A673 (cell line): ENCODE measurements at regions not wholly inside any gene's neighbourhood (a gene's known extent, or its start where the extent isn't known, plus 50 kb on each side); places are given as distances from the start of the nearest gene placed in this dataset.

Experiments
- EZH2 ChIP-seq: fragments of 200-600 bp; sonication (generic); IDR thresholded peaks from 2 replicates; pipeline ENCODE4 v1.6.1; 2017; ENCODE audit warnings: borderline replicate concordance, low read depth, mild to moderate bottlenecking, mixed read lengths, antibody characterized with exemption, low read length; ENCODE audit not compliant: poor library complexity, severe bottlenecking
- TF ChIP-seq, protein P1 (sequence below): fragments of 300-800, 200-600 bp; sonication (generic); conservative IDR thresholded peaks from 2 replicates; pipeline ENCODE4 v1.5.1; 2017; ENCODE audit warnings: low read depth, mild to moderate bottlenecking, antibody characterized with exemption, low read length, moderate library complexity, mixed read lengths

DNA sequence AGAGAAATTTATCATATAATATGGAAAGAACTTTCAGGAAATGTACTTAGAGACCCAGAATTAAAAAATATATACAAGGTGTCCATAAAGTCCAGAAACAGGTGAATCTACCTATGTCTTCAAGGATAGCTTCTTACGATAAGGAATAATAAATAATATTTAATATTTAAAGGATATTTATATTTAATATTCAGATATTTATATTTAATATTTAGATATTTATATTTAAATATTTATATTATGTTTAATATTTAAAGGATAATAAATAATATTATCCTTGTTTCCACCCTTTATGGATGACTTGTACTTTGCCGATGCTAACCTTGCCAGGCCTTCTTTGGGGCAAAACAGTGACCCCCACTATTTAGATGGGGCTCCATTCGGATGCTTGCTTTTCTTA lies 169.5 kb upstream of the CADM1 start:
- TF ChIP-seq, protein P1, sequence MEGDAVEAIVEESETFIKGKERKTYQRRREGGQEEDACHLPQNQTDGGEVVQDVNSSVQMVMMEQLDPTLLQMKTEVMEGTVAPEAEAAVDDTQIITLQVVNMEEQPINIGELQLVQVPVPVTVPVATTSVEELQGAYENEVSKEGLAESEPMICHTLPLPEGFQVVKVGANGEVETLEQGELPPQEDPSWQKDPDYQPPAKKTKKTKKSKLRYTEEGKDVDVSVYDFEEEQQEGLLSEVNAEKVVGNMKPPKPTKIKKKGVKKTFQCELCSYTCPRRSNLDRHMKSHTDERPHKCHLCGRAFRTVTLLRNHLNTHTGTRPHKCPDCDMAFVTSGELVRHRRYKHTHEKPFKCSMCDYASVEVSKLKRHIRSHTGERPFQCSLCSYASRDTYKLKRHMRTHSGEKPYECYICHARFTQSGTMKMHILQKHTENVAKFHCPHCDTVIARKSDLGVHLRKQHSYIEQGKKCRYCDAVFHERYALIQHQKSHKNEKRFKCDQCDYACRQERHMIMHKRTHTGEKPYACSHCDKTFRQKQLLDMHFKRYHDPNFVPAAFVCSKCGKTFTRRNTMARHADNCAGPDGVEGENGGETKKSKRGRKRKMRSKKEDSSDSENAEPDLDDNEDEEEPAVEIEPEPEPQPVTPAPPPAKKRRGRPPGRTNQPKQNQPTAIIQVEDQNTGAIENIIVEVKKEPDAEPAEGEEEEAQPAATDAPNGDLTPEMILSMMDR = no peak
- no peak for TF ChIP-seq EZH2
